GM21526 (cell line): ENCODE measurements at regions not wholly inside any gene's neighbourhood (a gene's known extent, or its start where the extent isn't known, plus 50 kb on each side); places are given as distances from the start of the nearest gene placed in this dataset.

ENCODE experiments used
- ATAC-seq: cut with Tn5 transposase; IDR thresholded peaks from one replicate; pipeline ENCODE4 v1.9.1; 2021; ENCODE audit warnings: moderate library complexity; ENCODE audit not compliant: unreplicated experiment, low FRiP score

DNA sequence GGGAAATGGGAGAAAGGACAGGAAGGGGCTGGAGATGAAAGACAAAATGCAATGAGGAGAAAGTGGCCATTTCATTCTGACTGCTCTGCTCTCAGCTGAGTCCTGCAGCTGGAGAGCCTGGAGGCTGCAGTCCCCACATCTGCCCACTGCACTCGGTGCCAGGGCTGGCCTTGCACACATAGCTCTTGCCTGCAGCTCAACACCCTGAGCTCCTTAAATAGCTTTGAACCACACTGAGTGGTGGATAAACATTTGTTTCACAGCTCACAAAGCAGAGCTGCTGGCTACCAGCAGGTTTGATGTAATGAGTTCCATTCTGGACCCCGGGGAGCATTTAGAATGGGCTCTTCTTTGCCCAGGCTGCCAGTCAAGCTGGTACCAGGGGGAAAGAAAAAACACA, 426.1 kb upstream of the CADM1 start:
- ATAC-seq, result no peak

GRCh38 chr11:115929618-115930129, 425.5 kb upstream of the CADM1 start:
- ATAC-seq, result no peak

GRCh38 chr11:115928811-115929210, 424.6 kb upstream of the CADM1 start:
- ATAC-seq, result no peak

- ATAC-seq, result peak; percentile 41
Observed at GRCh38 chr11:115927823-115928329, 423.7 kb upstream of the CADM1 start.

GRCh38 chr11:115926601-115927000, 422.4 kb upstream of the CADM1 start:
- no peak for ATAC-seq

DNA sequence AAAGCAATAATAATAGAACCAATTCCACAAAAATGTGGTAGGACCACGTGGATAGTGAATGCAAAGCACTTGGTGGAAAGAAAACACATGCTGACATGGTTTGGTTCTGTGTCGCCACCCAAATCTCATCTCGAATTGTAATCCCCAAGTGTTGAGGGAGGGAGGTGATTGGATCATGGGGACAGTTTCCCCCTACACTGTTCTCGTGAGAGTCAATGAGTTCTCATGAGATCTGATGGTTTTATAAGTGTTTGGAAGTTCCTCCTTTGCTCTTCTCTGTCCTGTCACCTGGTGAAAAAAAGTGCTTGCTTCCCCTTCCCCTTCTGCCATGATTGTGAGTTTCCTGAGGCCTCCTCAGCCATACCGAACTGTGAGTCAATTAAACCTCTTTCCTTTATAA, 421.9 kb upstream of the CADM1 start:
- ATAC-seq, result no peak

- no peak for ATAC-seq
Observed at GRCh38 chr11:115925568-115926090, 421.4 kb upstream of the CADM1 start.

GRCh38 chr11:115924744-115925567, 420.7 kb upstream of the CADM1 start:
- peak; percentile 69 for ATAC-seq

- no peak for ATAC-seq
Observed at GRCh38 chr11:115922876-115923275, 418.7 kb upstream of the CADM1 start.

DNA sequence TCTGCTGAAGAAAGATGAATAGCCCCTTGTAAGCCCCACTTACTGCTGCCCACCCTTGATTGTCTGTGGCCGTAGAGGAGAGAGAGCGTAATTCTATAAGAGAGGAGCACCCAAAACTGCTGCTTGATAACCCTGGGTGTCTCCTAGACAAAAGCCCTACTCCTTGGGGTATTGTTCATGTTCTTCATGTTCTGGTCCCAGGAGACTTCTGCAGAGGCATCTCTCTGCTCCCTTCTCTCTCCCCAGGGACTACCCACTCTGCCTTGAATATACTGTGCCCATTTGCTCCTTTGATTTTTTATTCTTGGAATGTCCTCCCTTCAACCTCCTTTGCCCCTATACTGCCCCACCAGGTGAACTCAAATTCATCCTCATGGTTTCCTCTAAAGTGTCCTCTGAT, 417.8 kb upstream of the CADM1 start:
- ATAC-seq, result no peak

DNA sequence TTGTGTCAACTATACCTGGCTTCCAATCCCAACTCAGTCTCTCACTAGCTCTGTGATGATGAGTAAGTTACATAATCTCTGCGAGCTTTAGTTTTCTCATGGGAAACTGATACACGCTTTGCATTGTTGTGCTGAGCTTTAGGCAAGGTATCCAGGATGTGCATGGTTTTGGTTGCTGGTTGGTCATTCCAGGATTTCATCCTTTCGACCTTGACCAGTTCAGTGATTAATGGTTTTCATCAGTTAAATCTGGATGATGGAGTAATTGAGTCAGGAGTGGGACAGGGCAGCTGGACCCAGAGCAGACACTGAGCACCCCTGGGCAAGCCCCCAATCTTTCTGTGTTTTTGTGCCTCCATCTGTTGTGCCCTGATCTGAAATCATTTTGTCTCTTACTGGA, 417.3 kb upstream of the CADM1 start:
- ATAC-seq, result no peak

DNA sequence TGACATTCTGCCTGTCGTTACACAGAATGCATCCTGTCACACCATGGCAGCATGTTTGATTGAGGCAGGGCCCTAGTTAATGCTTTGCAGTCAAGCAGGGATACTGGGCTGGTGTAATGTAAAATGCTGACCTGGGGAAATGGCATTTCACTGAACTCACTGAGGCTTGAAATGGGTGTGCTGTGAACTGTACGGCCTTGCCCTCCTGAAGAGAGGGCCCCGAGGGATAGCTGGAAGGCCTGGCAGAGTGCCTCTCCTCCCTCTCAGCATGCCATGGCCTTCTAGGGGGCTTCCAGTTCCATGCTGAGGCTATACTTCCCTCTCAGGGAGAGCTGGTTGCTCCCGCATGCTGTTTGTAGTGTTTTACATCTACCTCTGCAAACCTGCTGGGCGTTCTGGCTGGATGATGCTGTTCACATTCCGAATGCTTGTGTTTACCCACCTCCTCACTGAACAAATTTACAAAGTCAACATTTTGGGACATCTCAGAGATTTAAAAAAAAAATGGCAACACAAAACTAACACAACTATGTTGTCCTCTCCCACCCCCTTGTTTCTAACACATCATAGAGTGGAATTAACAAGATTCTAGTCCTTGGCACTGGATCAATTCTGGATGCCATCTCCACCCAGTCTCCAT, 416.7 kb upstream of the CADM1 start:
- ATAC-seq, result no peak

DNA sequence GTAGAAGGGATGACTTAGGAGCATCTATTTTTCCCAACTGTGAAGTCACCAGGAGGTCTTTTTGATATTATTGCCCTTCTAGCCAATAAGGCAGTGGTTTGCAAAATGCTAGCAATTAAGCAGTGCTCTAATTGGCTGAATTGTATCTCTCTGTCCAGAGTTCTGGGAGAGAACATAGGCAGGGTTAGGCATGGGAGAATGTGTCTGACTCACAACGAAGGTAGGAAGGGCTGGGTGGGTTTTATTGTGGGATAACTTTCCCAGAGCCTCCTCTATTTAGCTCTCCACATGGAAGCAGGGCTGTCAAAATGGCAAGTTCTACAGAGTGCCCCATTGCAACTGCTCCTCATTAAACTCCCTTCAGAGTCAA, 415.9 kb upstream of the CADM1 start:
- ATAC-seq, result peak; percentile 31

DNA sequence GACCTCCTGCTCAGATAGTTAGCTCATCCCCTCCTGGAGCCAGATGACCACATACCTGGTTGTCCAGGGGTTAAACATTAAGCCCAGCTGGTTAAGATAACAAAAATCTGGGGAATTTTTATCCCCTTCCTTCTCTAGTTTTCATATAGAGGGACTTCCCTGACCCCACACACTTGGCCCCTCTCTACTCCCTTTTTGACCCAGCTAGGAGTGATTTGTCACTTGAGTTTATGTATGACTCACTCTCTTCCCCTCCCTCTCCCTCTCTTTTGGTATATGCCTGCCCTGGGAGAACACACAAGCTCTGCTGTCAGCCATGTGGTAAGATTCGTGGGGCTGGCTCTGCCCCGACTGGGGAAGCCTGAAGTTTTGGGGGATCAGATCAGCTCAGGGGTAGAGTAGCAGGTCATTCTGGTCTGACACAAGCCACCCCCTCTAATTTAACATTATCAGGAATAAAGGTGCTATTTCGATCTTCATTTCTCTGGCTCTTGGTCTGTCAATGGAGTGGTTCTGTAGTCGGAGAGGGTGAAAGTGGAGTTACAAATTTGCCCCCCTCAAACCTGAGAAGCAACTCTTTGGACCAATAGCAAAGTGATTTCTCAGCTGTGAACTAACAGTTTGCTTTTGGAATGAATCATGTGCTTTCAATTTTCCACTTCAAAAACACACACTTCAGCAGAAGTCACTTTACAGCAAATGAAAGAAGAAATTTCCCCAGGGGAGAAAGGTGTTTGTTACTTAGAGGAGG, 415.3 kb upstream of the CADM1 start:
- ATAC-seq, result peak; percentile 45

- no peak for ATAC-seq
Observed at GRCh38 chr11:115918576-115918975, 414.4 kb upstream of the CADM1 start.

DNA sequence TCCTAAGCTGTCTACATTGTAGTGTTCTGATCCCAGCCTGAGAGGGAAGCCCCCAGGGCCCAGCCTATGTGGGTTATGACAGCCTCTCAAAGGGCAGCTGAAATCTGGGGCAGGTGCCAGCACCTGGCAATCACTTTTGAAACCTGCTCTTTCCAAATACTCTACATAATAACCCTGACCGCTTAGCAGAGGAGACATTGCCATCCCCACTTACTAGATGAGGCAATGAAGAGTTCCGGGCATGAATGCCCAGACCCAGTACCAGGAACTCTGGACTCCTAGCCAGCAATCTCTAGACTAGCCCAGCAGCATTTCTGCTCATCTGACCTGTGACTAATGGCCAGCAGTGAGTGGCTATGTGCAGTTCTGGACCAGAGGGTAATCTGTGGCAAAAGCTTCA, 412.4 kb upstream of the CADM1 start:
- ATAC-seq, result no peak

- no peak for ATAC-seq
Observed at GRCh38 chr11:115912484-115912945, 408.3 kb upstream of the CADM1 start.

- ATAC-seq, result no peak
Observed at GRCh38 chr11:115911613-115912346, 407.6 kb upstream of the CADM1 start.

DNA sequence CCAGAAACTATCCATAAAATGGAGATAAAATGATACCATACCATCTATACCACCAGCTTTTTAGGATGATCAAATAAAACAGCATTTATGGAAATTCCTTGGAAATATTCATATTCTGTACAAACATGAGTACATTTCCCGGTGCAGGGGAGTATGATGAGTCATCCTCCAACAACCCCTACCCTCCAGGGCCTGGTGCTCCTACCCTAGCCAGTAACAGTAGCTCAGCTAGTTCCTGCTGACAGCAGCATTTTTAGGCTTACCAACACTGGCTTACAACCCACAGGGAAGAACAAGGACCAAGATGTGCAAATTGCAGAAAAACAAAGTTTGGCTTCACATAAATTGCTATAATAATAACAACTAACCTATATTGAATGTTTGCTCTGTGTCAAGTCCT, 406.2 kb upstream of the CADM1 start:
- no peak for ATAC-seq

DNA sequence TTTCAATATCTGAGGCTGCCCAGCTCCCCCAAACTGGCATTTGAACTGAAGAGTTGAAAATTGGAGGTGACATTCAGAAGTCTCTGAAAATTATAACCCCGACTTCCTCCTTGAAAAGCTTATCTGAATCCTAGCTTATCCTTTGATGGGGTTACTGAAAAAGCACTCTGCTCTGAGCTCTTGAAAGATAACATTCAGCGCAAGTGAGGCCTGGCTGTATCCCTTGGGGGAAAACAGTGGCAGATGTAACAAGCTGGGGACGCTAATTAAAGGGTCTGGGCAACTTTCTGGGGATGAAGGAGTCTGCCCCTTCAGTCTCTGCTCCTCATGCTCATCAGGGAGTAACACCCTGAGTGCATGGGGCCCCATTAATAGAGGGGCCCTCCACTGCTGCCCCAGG, 402.0 kb upstream of the CADM1 start:
- ATAC-seq, result no peak
